ENCODE measurements at regions not wholly inside any gene's neighbourhood (a gene's known extent, or its start where the extent isn't known, plus 50 kb on each side); places are given as distances from the start of the nearest gene placed in this dataset.
"Not testable (repeated sequence)": the region's sequence is repeated elsewhere in the genome, so short reads cannot be mapped to it uniquely, and the experiment has no call there.

DNA sequence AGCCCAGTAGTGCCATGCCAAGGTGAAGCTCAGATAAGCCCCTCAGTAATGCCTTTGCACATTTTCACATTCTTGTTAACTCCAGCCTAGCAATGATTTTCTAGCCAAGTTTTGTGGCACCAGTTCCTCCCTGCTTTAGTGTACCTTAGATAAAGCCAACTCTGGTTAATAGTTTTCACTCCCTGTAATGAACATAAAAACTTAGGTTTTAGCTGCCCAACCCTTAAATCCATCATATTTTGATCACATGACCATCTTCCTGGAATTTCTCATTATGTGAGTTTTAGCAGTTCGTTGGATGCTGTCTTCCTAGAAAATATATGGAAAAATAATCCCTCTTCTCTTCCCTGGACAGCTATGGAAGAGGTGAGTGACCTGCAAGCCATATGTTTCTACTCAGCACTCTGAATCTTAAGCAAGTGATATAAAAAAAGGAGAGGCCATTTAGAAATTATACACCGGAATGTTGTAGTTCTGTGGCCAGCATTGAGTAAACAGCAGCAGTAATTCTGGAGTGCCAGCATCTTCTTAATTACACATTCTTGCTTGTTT lies 62.2 kb upstream of the P2RY1 start:
- DNase-seq (ENCODE audit: low read depth in 2 of 2), result no peak

- no peak for DNase-seq (ENCODE audit: low read depth in 2 of 2)
These were observed 61.3 kb upstream of the P2RY1 start for GRCh38 chr3:152773633-152774032.

GRCh38 chr3:152774230-152774629 lies 60.7 kb upstream of the P2RY1 start:
- not testable (repeated sequence) for DNase-seq (ENCODE audit: low read depth in 2 of 2)

- no peak for DNase-seq (ENCODE audit: low read depth in 2 of 2)
These were observed 56.9 kb upstream of the P2RY1 start for GRCh38 chr3:152778022-152778421.

DNA sequence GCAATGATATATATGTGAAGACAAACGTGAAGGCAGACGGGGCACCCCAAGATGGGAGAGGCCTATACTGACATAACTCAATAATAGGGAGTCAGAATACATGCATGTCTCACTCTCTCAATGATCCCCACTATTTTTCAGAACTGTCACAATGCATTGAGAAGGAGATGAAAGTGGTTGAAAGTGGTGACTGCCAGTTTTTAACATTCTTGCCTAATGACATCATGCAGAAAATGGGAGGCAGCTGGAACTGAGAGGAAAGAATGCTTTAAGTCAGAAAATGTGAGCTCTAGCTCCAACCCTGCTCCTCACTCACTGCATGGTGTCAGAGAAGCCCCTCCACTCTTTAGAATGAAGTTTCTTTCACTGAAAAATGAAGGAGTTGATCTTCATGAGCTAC lies 55.3 kb upstream of the P2RY1 start:
- DNase-seq (ENCODE audit: low read depth in 2 of 2), result no peak

- DNase-seq (ENCODE audit: low read depth in 2 of 2), result no peak
These were observed 54.4 kb upstream of the P2RY1 start for GRCh38 chr3:152780553-152780952.

DNA sequence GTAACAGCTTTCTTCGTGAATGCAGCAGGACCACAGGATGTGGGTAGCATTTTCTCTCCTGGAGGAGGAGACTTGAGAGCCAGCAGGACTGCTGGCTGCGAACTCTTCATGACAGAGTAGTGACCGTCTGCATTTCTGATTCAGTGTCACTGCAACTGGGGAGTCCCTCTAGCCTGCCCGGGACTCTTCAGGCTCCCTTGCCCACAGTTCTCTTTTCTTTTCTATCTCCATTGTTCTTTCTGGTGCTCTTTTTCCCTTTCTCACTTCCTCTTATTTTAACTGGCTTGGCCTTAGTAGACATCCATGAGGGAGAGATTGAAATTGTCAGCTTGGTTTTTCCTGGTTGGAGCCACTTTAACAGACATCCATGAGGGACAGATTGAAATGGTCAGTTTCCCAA lies 49.9 kb upstream of the P2RY1 start:
- DNase-seq (ENCODE audit: low read depth in 2 of 2), result no peak
